DOHH2 (cell line): ENCODE measurements at regions not wholly inside any gene's neighbourhood (a gene's known extent, or its start where the extent isn't known, plus 50 kb on each side); places are given as distances from the start of the nearest gene placed in this dataset.

Experiments
- H3F3A ChIP-seq: fragments of 200-600 bp; sonication (generic), shearing (Covaris generic); 2 replicates; pipeline ENCODE4 v1.6.0; 2016; ENCODE audit warnings: antibody characterized with exemption, mild to moderate bottlenecking; ENCODE audit not compliant: control insufficient read depth, insufficient read depth
- H3K27ac ChIP-seq: fragments of 200-600 bp; sonication (generic); 2 replicates; pipeline ENCODE4 v1.5.1; 2014; ENCODE audit warnings: low read depth, mild to moderate bottlenecking, low read length, moderate library complexity
- H3K27me3 ChIP-seq: fragments of 200-600 bp; sonication (generic); 2 replicates; pipeline ENCODE4 v1.6.1; 2014; ENCODE audit warnings: mild to moderate bottlenecking, low read length, mixed read lengths; ENCODE audit not compliant: control insufficient read depth
- H3K36me3 ChIP-seq: fragments of 200-600 bp; sonication (generic); 2 replicates; pipeline ENCODE4 v1.6.1; 2014; ENCODE audit warnings: mild to moderate bottlenecking, low read length, moderate library complexity, mixed read lengths; ENCODE audit not compliant: control insufficient read depth
- H3K4me1 ChIP-seq: fragments of 200-600 bp; sonication (generic); 2 replicates; pipeline ENCODE4 v1.6.1; 2014; ENCODE audit warnings: mild to moderate bottlenecking, low read length, mixed read lengths; ENCODE audit not compliant: control insufficient read depth
- H3K4me2 ChIP-seq: fragments of 200-600 bp; sonication (generic); 2 replicates; pipeline ENCODE4 v1.6.0; 2014; ENCODE audit warnings: mild to moderate bottlenecking, low read length, moderate library complexity
- H3K4me3 ChIP-seq: fragments of 200-600 bp; sonication (generic); 2 replicates; pipeline ENCODE4 v1.5.1; 2014; ENCODE audit warnings: mild to moderate bottlenecking, low read length, mixed read lengths
- H3K79me2 ChIP-seq: fragments of 200-600 bp; sonication (generic); 2 replicates; pipeline ENCODE4 v1.6.1; 2014; ENCODE audit warnings: mild to moderate bottlenecking, low read length, mixed read lengths; ENCODE audit not compliant: control insufficient read depth
- H3K9me2 ChIP-seq: fragments of 200-600 bp; sonication (generic); replicated peaks from 2 replicates; pipeline ENCODE4 v1.6.1; 2014; ENCODE audit warnings: mild to moderate bottlenecking, low read length, mixed read lengths; ENCODE audit not compliant: control insufficient read depth
- H3K9me3 ChIP-seq: fragments of 200-600 bp; sonication (generic); 2 replicates; pipeline ENCODE4 v1.6.1; 2014; ENCODE audit warnings: antibody characterized with exemption, low read length, mixed read lengths; ENCODE audit not compliant: control insufficient read depth, insufficient read depth
- H4K20me1 ChIP-seq: fragments of 200-600 bp; sonication (generic); 2 replicates; pipeline ENCODE4 v1.6.0; 2014; ENCODE audit warnings: low read depth, mild to moderate bottlenecking, antibody characterized with exemption, low read length, moderate library complexity; ENCODE audit not compliant: control insufficient read depth, insufficient read depth
- CTCF ChIP-seq: fragments of 200-600 bp; sonication (generic); IDR thresholded peaks from one replicate; pipeline ENCODE4 v1.5.1; 2014; ENCODE audit warnings: antibody characterized with exemption, mild to moderate bottlenecking, low read depth, low read length; ENCODE audit not compliant: poor library complexity, severe bottlenecking
- EZH2phosphoT487 ChIP-seq: fragments of 200-600 bp; sonication (generic); IDR thresholded peaks from 2 replicates; pipeline ENCODE4 v1.6.1; 2017; ENCODE audit warnings: borderline replicate concordance, mild to moderate bottlenecking, antibody characterized with exemption, low read length, moderate library complexity, mixed read lengths

- Histone ChIP-seq H3K9me2 (no peaks in the 10 kb centered on the region), H3K9me3 (no peaks in the 10 kb centered on the region), H3F3A (no peaks in the 10 kb centered on the region), H3K79me2 (no peaks in the 10 kb centered on the region), H3K27ac (no peak overlapping the region), H3K4me3 (no peak overlapping the region), H3K4me1 (peaks cover 3% of the 10 kb centered on the region; the same call in 1 of the 2 replicates), H3K36me3 (no peaks in the 10 kb centered on the region), H4K20me1 (no peaks in the 10 kb centered on the region), H3K27me3 (no peaks in the 10 kb centered on the region), H3K4me2 (no peak overlapping the region)
- TF ChIP-seq CTCF, result no peak
- no peak for TF ChIP-seq EZH2phosphoT487
Measured at GRCh38 chr13:44305917-44306370, 67.7 kb upstream of the SERP2 start.

DNA sequence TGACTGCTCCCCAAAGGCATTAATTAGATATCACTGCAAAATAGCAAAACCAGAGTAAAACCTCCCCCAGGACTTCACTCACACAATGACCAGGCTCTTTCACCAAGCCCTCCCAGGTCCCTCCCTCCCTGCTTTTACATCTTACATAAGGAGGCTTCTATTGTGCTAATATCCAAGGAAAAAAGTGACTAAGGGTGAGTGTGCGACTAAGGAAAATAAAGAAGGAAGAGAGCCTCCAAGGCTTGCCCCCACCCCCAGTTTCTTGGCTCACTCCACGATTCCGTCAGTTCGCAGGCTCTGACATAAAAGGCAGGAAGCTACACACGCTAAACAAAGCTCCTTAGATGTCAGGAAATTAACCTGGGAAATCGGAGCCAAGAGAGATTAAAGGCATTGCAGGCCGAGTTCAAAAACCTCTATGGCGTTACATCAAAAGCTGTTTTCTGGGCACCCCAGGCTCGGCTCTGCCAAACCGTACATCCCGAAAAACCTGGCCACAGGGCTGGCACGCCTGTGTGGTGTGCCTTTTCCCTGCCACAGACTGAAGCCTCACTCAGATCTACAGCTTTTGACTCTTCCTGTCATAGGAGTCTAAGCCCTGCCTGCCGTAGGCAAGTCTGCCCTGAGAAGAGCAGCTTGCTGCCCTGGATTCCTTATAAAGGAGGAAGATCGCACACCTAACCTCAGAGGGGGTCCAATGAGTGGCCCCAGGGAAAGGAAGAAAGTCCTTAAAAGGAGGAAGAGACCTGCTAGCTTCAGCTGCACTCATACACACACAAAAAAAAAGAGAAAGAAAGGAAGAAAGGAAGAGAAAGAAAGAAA is 67.0 kb upstream of the SERP2 start:
- no peaks in the 10 kb centered on the region for H3K79me2 ChIP-seq
- H3K9me2 ChIP-seq, result no peaks in the 10 kb centered on the region
- TF ChIP-seq EZH2phosphoT487, result no peak
- no peak for TF ChIP-seq CTCF
- no peaks in the 10 kb centered on the region for H3F3A ChIP-seq
- no peaks in the 10 kb centered on the region for H3K9me3 ChIP-seq
- H3K4me2 ChIP-seq, result no peak overlapping the region
- H4K20me1 ChIP-seq, result no peaks in the 10 kb centered on the region
- H3K4me1 ChIP-seq, result no peaks in the 10 kb centered on the region; the same call in 1 of the 2 replicates
- no peaks in the 10 kb centered on the region for H3K27me3 ChIP-seq
- H3K36me3 ChIP-seq, result no peaks in the 10 kb centered on the region
- no peak overlapping the region for H3K27ac ChIP-seq
- H3K4me3 ChIP-seq, result no peak overlapping the region

GRCh38 chr13:44307255-44307654 is 66.4 kb upstream of the SERP2 start:
- Histone ChIP-seq H3K27ac (no peak overlapping the region), H3K4me3 (no peak overlapping the region), H3K36me3 (no peaks in the 10 kb centered on the region), H3K9me2 (no peaks in the 10 kb centered on the region), H3K79me2 (no peaks in the 10 kb centered on the region), H3K27me3 (no peaks in the 10 kb centered on the region), H4K20me1 (no peaks in the 10 kb centered on the region), H3K9me3 (no peaks in the 10 kb centered on the region), H3F3A (no peaks in the 10 kb centered on the region), H3K4me2 (no peak overlapping the region), H3K4me1 (no peaks in the 10 kb centered on the region)
- no peak for TF ChIP-seq EZH2phosphoT487
- no peak for TF ChIP-seq CTCF
